ENCODE measurements at regions not wholly inside any gene's neighbourhood (a gene's known extent, or its start where the extent isn't known, plus 50 kb on each side); places are given as distances from the start of the nearest gene placed in this dataset.

GRCh38 chr4:162804351-162804924 lies 362.3 kb downstream of the NAF1 start:
- DNase-seq (no peak), ATAC-seq (ENCODE audit: poor library complexity) (no peak)
- POLR2A ChIA-PET = no interaction called here
- H3K27ac ChIP-seq (ENCODE audit: low read depth in 1 of 2, low read length in 2 of 2) = no peak overlapping the region
- Mint-ChIP-seq H3K36me3 (ENCODE audit: low read depth) (no peaks in the 10 kb centered on the region), H3K4me1 (ENCODE audit: low read depth) (no peaks in the 10 kb centered on the region), H3K27ac (no peak overlapping the region), H3K27me3 (no peaks in the 10 kb centered on the region), H3K9me3 (peaks cover 4% of the 10 kb centered on the region), H3K4me3 (no peak overlapping the region)
- no peaks in the 10 kb centered on the region for H3K9me3 ChIP-seq (ENCODE audit: control insufficient read depth in 1 of 2, insufficient read depth in 1 of 2, low read length in 2 of 2)
- no peaks in the 10 kb centered on the region for H3K4me1 ChIP-seq (ENCODE audit: insufficient read depth, low read length)
- intact Hi-C loops (cut with DNase I, micrococcal nuclease) = no loop called here
- CTCF ChIA-PET = no interaction called here
- no peaks in the 10 kb centered on the region for H3K27me3 ChIP-seq (ENCODE audit: control insufficient read depth in 1 of 2, insufficient read depth in 2 of 2, low read length in 2 of 2)
- TF ChIP-seq CTCF (IDR thresholded peaks at IDR 0.05) = no peak
- H3K4me3 ChIP-seq (ENCODE audit: low read length) = no peak overlapping the region
- no peaks in the 10 kb centered on the region for H3K36me3 ChIP-seq (ENCODE audit: insufficient read depth, low read length)

GRCh38 chr4:162803378-162803777 lies 363.3 kb downstream of the NAF1 start:
- H3K27me3 ChIP-seq (ENCODE audit: control insufficient read depth in 1 of 2, insufficient read depth in 2 of 2, low read length in 2 of 2) = no peaks in the 10 kb centered on the region
- H3K27ac Mint-ChIP-seq = no peak overlapping the region
- no peaks in the 10 kb centered on the region for H3K9me3 ChIP-seq (ENCODE audit: control insufficient read depth in 1 of 2, insufficient read depth in 1 of 2, low read length in 2 of 2)
- no peaks in the 10 kb centered on the region for H3K4me1 Mint-ChIP-seq (ENCODE audit: low read depth)
- H3K36me3 Mint-ChIP-seq (ENCODE audit: low read depth) = no peaks in the 10 kb centered on the region
- H3K27ac ChIP-seq (ENCODE audit: low read depth in 1 of 2, low read length in 2 of 2) = no peak overlapping the region
- CTCF ChIA-PET = no interaction called here
- DNase-seq = no peak
- peaks cover 4% of the 10 kb centered on the region for H3K9me3 Mint-ChIP-seq
- TF ChIP-seq CTCF (IDR thresholded peaks at IDR 0.05) = no peak
- no peak for ATAC-seq (ENCODE audit: poor library complexity)
- H3K4me1 ChIP-seq (ENCODE audit: insufficient read depth, low read length) = no peaks in the 10 kb centered on the region
- no peaks in the 10 kb centered on the region for H3K36me3 ChIP-seq (ENCODE audit: insufficient read depth, low read length)
- H3K27me3 Mint-ChIP-seq = no peaks in the 10 kb centered on the region
- intact Hi-C loops (cut with DNase I, micrococcal nuclease) = no loop called here
- POLR2A ChIA-PET = no interaction called here
- H3K4me3 ChIP-seq (ENCODE audit: low read length) = no peak overlapping the region
- H3K4me3 Mint-ChIP-seq = no peak overlapping the region

GRCh38 chr4:162797108-162797507 lies 369.6 kb downstream of the NAF1 start:
- H3K4me1 Mint-ChIP-seq (ENCODE audit: low read depth) = no peaks in the 10 kb centered on the region
- ATAC-seq (ENCODE audit: poor library complexity) (no peak), DNase-seq (no peak)
- Histone ChIP-seq H3K9me3 (ENCODE audit: control insufficient read depth in 1 of 2, insufficient read depth in 1 of 2, low read length in 2 of 2) (no peaks in the 10 kb centered on the region), H3K27ac (ENCODE audit: low read depth in 1 of 2, low read length in 2 of 2) (no peak overlapping the region), H3K27me3 (ENCODE audit: control insufficient read depth in 1 of 2, insufficient read depth in 2 of 2, low read length in 2 of 2) (no peaks in the 10 kb centered on the region), H3K36me3 (ENCODE audit: insufficient read depth, low read length) (no peaks in the 10 kb centered on the region), H3K4me3 (ENCODE audit: low read length) (no peak overlapping the region), H3K4me1 (ENCODE audit: insufficient read depth, low read length) (no peaks in the 10 kb centered on the region)
- TF ChIP-seq CTCF (IDR thresholded peaks at IDR 0.05) = no peak
- H3K27ac Mint-ChIP-seq = no peak overlapping the region
- intact Hi-C loops (cut with DNase I, micrococcal nuclease) = no loop called here
- POLR2A ChIA-PET = no interaction called here
- H3K36me3 Mint-ChIP-seq (ENCODE audit: low read depth) = no peaks in the 10 kb centered on the region
- CTCF ChIA-PET = no interaction called here
- H3K27me3 Mint-ChIP-seq = no peaks in the 10 kb centered on the region
- H3K4me3 Mint-ChIP-seq = no peak overlapping the region
- H3K9me3 Mint-ChIP-seq = peaks cover 7% of the 10 kb centered on the region
